H9 (cell line): ENCODE measurements at regions not wholly inside any gene's neighbourhood (a gene's known extent, or its start where the extent isn't known, plus 50 kb on each side); places are given as distances from the start of the nearest gene placed in this dataset.
A peak's percentile ranks its signal among the peaks of the same experiment; 100 is the strongest.

ENCODE experiments used
- DNase-seq: peaks from one replicate; pipeline ENCODE4 v3.0.0-alpha.2; 2017
- H2AFZ ChIP-seq: one replicate; pipeline ENCODE4 v1.6.1; 2013; ENCODE audit warnings: mild to moderate bottlenecking, low read length, control low read depth, moderate library complexity
- H2AK5ac ChIP-seq: 2 replicates; pipeline ENCODE4 v1.6.1; 2013; ENCODE audit warnings: low read length, control low read depth, mixed read lengths; ENCODE audit not compliant: insufficient read length
- H2BK120ac ChIP-seq: one replicate; pipeline ENCODE4 v1.6.1; 2013; ENCODE audit warnings: low read depth, mild to moderate bottlenecking, low read length, control low read depth, inconsistent platforms; ENCODE audit not compliant: poor library complexity, severe bottlenecking
- H2BK12ac ChIP-seq: 2 replicates; pipeline ENCODE4 v1.6.1; 2013; ENCODE audit warnings: low read length, control low read depth, mixed read lengths, low read depth; ENCODE audit not compliant: insufficient read length
- H2BK15ac ChIP-seq: 2 replicates; pipeline ENCODE4 v1.6.1; 2013; ENCODE audit warnings: low read depth, low read length, control low read depth
- H2BK20ac ChIP-seq: one replicate; pipeline ENCODE4 v1.6.1; 2013; ENCODE audit warnings: low read depth, mild to moderate bottlenecking, low read length, control low read depth, inconsistent platforms; ENCODE audit not compliant: poor library complexity, severe bottlenecking
- H2BK5ac ChIP-seq: 2 replicates; pipeline ENCODE4 v1.6.1; 2013; ENCODE audit warnings: low read length, control low read depth, mixed read lengths; ENCODE audit not compliant: insufficient read length
- H3K14ac ChIP-seq: 2 replicates; pipeline ENCODE4 v1.6.1; 2013; ENCODE audit warnings: low read length, control low read depth; ENCODE audit not compliant: insufficient read depth
- H3K18ac ChIP-seq: 2 replicates; pipeline ENCODE4 v1.6.1; 2013; ENCODE audit warnings: low read depth, mild to moderate bottlenecking, mixed read lengths, low read length, control low read depth; ENCODE audit not compliant: insufficient read length
- H3K23ac ChIP-seq: 2 replicates; pipeline ENCODE4 v1.6.1; 2013; ENCODE audit warnings: low read length, control low read depth, mixed read lengths, low read depth; ENCODE audit not compliant: insufficient read length
- H3K23me2 ChIP-seq: 2 replicates; pipeline ENCODE4 v1.6.1; 2013; ENCODE audit warnings: low read depth, mild to moderate bottlenecking, mixed read lengths, low read length, control low read depth; ENCODE audit not compliant: insufficient read length, poor library complexity, severe bottlenecking
- H3K27ac ChIP-seq: 2 replicates; pipeline ENCODE4 v1.5.1; 2013; ENCODE audit warnings: low read length, control low read depth, mixed read lengths, low read depth; ENCODE audit not compliant: insufficient read length
- H3K27me3 ChIP-seq: 2 replicates; pipeline ENCODE4 v1.6.1; 2013; ENCODE audit warnings: low read length, control low read depth, inconsistent platforms; ENCODE audit not compliant: insufficient read depth
- H3K4ac ChIP-seq: 2 replicates; pipeline ENCODE4 v1.6.1; 2013; ENCODE audit warnings: low read depth, mild to moderate bottlenecking, control low read depth, inconsistent platforms, low read length, moderate library complexity
- H3K4me1 ChIP-seq: 2 replicates; pipeline ENCODE4 v1.6.1; 2013; ENCODE audit warnings: low read length, control low read depth, inconsistent platforms; ENCODE audit not compliant: insufficient read depth
- H3K4me2 ChIP-seq: 2 replicates; pipeline ENCODE4 v1.6.1; 2013; ENCODE audit warnings: low read length, control low read depth, mixed read lengths; ENCODE audit not compliant: insufficient read length, insufficient read depth
- H3K56ac ChIP-seq: 2 replicates; pipeline ENCODE4 v1.6.1; 2013; ENCODE audit warnings: low read depth, mild to moderate bottlenecking, mixed read lengths, low read length, control low read depth; ENCODE audit not compliant: insufficient read length
- H3K79me1 ChIP-seq: 2 replicates; pipeline ENCODE4 v1.6.1; 2013; ENCODE audit warnings: low read depth, mild to moderate bottlenecking, moderate library complexity, low read length, control low read depth, inconsistent platforms; ENCODE audit not compliant: insufficient read depth, poor library complexity, severe bottlenecking
- H3K79me2 ChIP-seq: 2 replicates; pipeline ENCODE4 v1.6.1; 2013; ENCODE audit warnings: low read length, control low read depth, inconsistent platforms; ENCODE audit not compliant: insufficient read depth
- H3K9ac ChIP-seq: 2 replicates; pipeline ENCODE4 v1.6.1; 2013; ENCODE audit warnings: low read length, control low read depth, mixed read lengths; ENCODE audit not compliant: insufficient read length; ENCODE audit errors: extremely low read depth
- H3K9me3 ChIP-seq: one replicate; pipeline ENCODE4 v1.6.1; 2013; ENCODE audit warnings: low read depth, low read length, inconsistent platforms; ENCODE audit not compliant: control insufficient read depth
- H3T11ph ChIP-seq: one replicate; pipeline ENCODE4 v1.6.1; 2013; ENCODE audit warnings: mild to moderate bottlenecking, low read length, control low read depth, inconsistent platforms
- H4K20me1 ChIP-seq: one replicate; pipeline ENCODE4 v1.6.1; 2013; ENCODE audit not compliant: control insufficient read depth, insufficient read length, insufficient read depth
- H4K5ac ChIP-seq: 2 replicates; pipeline ENCODE4 v1.6.1; 2013; ENCODE audit warnings: low read depth, mild to moderate bottlenecking, mixed read lengths, low read length, control low read depth; ENCODE audit not compliant: insufficient read length
- H4K8ac ChIP-seq: replicated peaks from 2 replicates; pipeline ENCODE4 v1.6.1; 2013; ENCODE audit warnings: low read length, control low read depth, mixed read lengths, low read depth; ENCODE audit not compliant: insufficient read length
- H4K91ac ChIP-seq: 2 replicates; pipeline ENCODE4 v1.6.1; 2013; ENCODE audit warnings: low read depth, mild to moderate bottlenecking, moderate library complexity, mixed read lengths, low read length, control low read depth; ENCODE audit not compliant: insufficient read length
- H3K27ac Mint-ChIP-seq, 3 experiments: 2 replicates in 2 of 3; 3 replicates in 1 of 3; pipeline ENCODE4 v1.8.0; 2020 to 2021; ENCODE audit warnings: mixed read lengths in 3 of 3, mild to moderate bottlenecking in 1 of 3, moderate library complexity in 1 of 3
- H3K27me3 Mint-ChIP-seq: 2 replicates; pipeline ENCODE4 v1.8.0; 2021; ENCODE audit warnings: low read depth, mild to moderate bottlenecking, moderate library complexity, mixed read lengths
- H3K36me3 Mint-ChIP-seq, 3 experiments: 2 replicates in 2 of 3; 3 replicates in 1 of 3; pipeline ENCODE4 v1.8.0; 2020 to 2021; ENCODE audit warnings: low read depth in 3 of 3, mixed read lengths in 3 of 3; ENCODE audit not compliant: insufficient read depth in 1 of 3
- H3K4me1 Mint-ChIP-seq, 2 experiments: 2 replicates each; pipeline ENCODE4 v1.8.0; 2020; ENCODE audit warnings: mixed read lengths in 2 of 2
- H3K4me3 Mint-ChIP-seq, 2 experiments: 2 replicates in 1 of 2; 3 replicates in 1 of 2; pipeline ENCODE4 v1.8.0; 2020 to 2021; ENCODE audit warnings: mild to moderate bottlenecking in 2 of 2, mixed read lengths in 2 of 2, moderate library complexity in 1 of 2
- H3K9me3 Mint-ChIP-seq, 2 experiments: 2 replicates in 1 of 2; 3 replicates in 1 of 2; pipeline ENCODE4 v1.8.0; 2020; ENCODE audit warnings: mild to moderate bottlenecking in 2 of 2, mixed read lengths in 2 of 2, moderate library complexity in 1 of 2
- WGBS: extraction: QIAGEN DNeasy Blood & Tissue Kit; methylation state at CpG from one replicate; pipeline ENCODE4 v1.1.7; 2013; ENCODE audit warnings: missing lambda C conversion rate, low lambda C conversion rate, mixed read lengths; ENCODE audit not compliant: insufficient read length; ENCODE audit errors: extremely low coverage; 5-methylcytosine and 5-hydroxymethylcytosine counted together
- TF ChIP-seq, protein P1 (sequence below): fragments of 200-600 bp; sonication (generic); conservative IDR thresholded peaks from 3 replicates; pipeline ENCODE4 v1.8.0; 2021; ENCODE audit warnings: antibody characterized with exemption, mild to moderate bottlenecking

DNA sequence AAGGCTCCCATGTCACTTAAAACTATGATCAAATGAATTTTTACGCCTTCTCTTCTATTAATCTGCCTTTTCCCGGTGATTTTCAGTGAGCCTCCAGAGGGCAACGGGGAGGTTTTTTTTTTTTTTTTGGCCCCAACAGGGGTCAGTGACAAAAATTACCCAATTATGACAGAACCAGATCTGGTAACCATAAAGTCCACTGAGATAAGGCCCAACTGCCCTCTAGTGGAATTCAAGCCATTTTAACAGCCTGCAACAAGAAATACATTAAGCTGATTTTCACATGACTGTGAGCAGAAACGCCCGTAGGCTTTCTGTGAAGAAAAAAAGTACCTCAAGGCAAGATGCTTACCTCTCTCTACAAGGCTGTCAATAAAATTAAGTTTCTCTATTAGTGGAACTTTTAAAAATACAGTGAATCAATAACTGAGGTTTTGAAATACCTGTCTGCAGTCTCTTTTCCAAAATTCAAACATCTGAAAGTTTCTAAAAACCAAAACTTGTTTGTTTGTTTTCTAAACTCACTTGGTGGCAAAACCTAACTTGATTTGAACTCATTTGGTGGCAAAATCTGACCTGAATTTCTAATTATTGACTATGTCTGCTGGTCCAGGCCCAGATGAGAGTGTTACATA, 49.7 kb upstream of the FST start:
- H3K27ac ChIP-seq: no peak overlapping the region

More for the DNA sequence above, 49.7 kb upstream of the FST start:
- H3K56ac ChIP-seq: no peak overlapping the region
- H3K4ac ChIP-seq: no peak overlapping the region
- no peaks in the 10 kb centered on the region for H3K36me3 Mint-ChIP-seq
- H3K18ac ChIP-seq: no peak overlapping the region
- no peak for DNase-seq
- H3K79me1 ChIP-seq: no peaks in the 10 kb centered on the region
- no peaks in the 10 kb centered on the region for H3K23me2 ChIP-seq
- no peaks in the 10 kb centered on the region for H3K79me2 ChIP-seq
- no peak overlapping the region for H4K91ac ChIP-seq
- H3K9me3 ChIP-seq: no peaks in the 10 kb centered on the region
- no peaks in the 10 kb centered on the region for H3K27me3 Mint-ChIP-seq
- no peak overlapping the region for H2AFZ ChIP-seq
- H3K27ac Mint-ChIP-seq: no peak overlapping the region
- no peak overlapping the region for H2BK20ac ChIP-seq
- no peaks in the 10 kb centered on the region for H4K20me1 ChIP-seq
- no peak overlapping the region for H2BK120ac ChIP-seq
- H3K4me1 Mint-ChIP-seq: peaks cover 15 to 17% of the 10 kb centered on the region in 2 experiments
- no peak overlapping the region for H4K8ac ChIP-seq
- H2BK5ac ChIP-seq: no peak overlapping the region
- TF ChIP-seq, protein P1, sequence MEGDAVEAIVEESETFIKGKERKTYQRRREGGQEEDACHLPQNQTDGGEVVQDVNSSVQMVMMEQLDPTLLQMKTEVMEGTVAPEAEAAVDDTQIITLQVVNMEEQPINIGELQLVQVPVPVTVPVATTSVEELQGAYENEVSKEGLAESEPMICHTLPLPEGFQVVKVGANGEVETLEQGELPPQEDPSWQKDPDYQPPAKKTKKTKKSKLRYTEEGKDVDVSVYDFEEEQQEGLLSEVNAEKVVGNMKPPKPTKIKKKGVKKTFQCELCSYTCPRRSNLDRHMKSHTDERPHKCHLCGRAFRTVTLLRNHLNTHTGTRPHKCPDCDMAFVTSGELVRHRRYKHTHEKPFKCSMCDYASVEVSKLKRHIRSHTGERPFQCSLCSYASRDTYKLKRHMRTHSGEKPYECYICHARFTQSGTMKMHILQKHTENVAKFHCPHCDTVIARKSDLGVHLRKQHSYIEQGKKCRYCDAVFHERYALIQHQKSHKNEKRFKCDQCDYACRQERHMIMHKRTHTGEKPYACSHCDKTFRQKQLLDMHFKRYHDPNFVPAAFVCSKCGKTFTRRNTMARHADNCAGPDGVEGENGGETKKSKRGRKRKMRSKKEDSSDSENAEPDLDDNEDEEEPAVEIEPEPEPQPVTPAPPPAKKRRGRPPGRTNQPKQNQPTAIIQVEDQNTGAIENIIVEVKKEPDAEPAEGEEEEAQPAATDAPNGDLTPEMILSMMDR: peak; percentile 58
- H2AK5ac ChIP-seq: no peak overlapping the region
- H3K9ac ChIP-seq: no peak overlapping the region
- H2BK15ac ChIP-seq: no peak overlapping the region
- no peak overlapping the region for H3K23ac ChIP-seq
- no peak overlapping the region for H3T11ph ChIP-seq
- H4K5ac ChIP-seq: no peak overlapping the region
- WGBS: no CpG with 5 or more reads among the region's 5 CpGs
- no peaks in the 10 kb centered on the region for H3K27me3 ChIP-seq
- H3K4me1 ChIP-seq: no peaks in the 10 kb centered on the region
- H2BK12ac ChIP-seq: no peak overlapping the region
- no peak overlapping the region for H3K4me2 ChIP-seq
- H3K14ac ChIP-seq: no peak overlapping the region
- H3K4me3 Mint-ChIP-seq: no peak overlapping the region
- H3K9me3 Mint-ChIP-seq: no peaks in the 10 kb centered on the region
